H1 (cell line): ENCODE measurements at regions not wholly inside any gene's neighbourhood (a gene's known extent, or its start where the extent isn't known, plus 50 kb on each side); places are given as distances from the start of the nearest gene placed in this dataset.

Experiments
- BRCA1 ChIP-seq: IDR thresholded peaks from 2 replicates; pipeline ENCODE4 v1.6.1; 2012; ENCODE audit warnings: low read depth, low read length, improper control_type of control experiment
- CBX8 ChIP-seq: fragments of 300-800, 300-1000 bp; sonication (generic); IDR thresholded peaks from 2 replicates; pipeline ENCODE4 v1.7.1; 2016; ENCODE audit warnings: low read depth, low read length, borderline replicate concordance
- CTBP2 ChIP-seq: IDR thresholded peaks from 2 replicates; pipeline ENCODE4 v1.7.0; 2011; ENCODE audit warnings: borderline replicate concordance, mild to moderate bottlenecking, moderate library complexity, mixed read lengths, low read length; ENCODE audit not compliant: insufficient read depth, insufficient read length
- SP4 ChIP-seq: IDR thresholded peaks from 2 replicates; pipeline ENCODE4 v1.6.1; 2012; ENCODE audit warnings: low read length, inconsistent platforms
- ZNF274 ChIP-seq: IDR thresholded peaks from 2 replicates; pipeline ENCODE4 v1.7.0; 2012; ENCODE audit warnings: low read length, borderline replicate concordance; ENCODE audit errors: extremely low read depth

DNA sequence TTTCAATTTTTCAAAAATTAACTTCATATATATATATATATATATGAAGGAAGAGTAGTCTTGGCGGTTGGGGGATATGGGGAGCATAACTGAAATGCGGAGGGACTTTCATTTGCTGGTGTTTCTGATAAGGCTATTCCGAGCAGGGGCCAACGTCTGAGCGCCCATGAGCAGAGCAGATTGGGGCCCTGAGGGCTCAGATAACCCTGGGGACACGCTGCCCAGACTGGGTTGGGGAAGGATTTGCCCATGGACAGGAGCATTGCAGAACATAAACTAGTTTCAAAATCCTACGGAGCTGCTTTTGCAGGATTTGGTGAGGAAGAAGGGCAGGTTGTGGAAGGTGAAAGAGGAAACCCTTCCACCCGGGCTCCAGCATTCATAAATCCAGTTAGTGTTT is 240.2 kb downstream of the IRX1 start (continued):
- no peak for TF ChIP-seq CTBP2
- no peak for TF ChIP-seq SP4
- TF ChIP-seq CBX8, result no peak
- no peak for TF ChIP-seq ZNF274
- TF ChIP-seq BRCA1, result no peak
